ENCODE measurements at regions not wholly inside any gene's neighbourhood (a gene's known extent, or its start where the extent isn't known, plus 50 kb on each side); places are given as distances from the start of the nearest gene placed in this dataset.

DNA sequence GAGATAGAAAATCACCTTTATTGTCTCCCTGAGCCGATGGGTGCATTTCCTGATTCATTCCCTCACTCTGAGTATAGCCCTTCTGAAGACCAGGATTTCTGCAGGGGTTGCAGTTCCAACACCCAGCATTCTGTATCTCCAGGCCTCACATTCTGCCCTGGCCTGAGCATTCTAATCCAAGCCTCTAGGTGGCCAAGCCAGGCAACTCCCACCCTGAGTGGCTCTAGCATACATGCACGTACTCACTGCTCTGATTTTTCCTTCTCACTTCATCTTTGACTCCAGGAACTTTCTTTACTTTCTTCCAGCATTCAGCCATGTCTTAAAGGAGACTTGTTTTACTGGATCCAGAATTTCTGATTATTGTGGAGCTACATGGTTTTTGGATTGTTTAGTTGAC lies 100.7 kb upstream of the STK39 start:
- TF ChIP-seq, protein P1, sequence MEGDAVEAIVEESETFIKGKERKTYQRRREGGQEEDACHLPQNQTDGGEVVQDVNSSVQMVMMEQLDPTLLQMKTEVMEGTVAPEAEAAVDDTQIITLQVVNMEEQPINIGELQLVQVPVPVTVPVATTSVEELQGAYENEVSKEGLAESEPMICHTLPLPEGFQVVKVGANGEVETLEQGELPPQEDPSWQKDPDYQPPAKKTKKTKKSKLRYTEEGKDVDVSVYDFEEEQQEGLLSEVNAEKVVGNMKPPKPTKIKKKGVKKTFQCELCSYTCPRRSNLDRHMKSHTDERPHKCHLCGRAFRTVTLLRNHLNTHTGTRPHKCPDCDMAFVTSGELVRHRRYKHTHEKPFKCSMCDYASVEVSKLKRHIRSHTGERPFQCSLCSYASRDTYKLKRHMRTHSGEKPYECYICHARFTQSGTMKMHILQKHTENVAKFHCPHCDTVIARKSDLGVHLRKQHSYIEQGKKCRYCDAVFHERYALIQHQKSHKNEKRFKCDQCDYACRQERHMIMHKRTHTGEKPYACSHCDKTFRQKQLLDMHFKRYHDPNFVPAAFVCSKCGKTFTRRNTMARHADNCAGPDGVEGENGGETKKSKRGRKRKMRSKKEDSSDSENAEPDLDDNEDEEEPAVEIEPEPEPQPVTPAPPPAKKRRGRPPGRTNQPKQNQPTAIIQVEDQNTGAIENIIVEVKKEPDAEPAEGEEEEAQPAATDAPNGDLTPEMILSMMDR (IDR thresholded peaks at IDR 0.05; ENCODE audit: unreplicated experiment): peak; percentile 35
- Mint-ChIP-seq H3K36me3 (peaks cover 3% of the 10 kb centered on the region), H3K4me3 (no peak overlapping the region), H3K27ac (peak overlapping the region; percentile 37), H3K27me3 (ENCODE audit: low read depth) (no peaks in the 10 kb centered on the region), H3K4me1 (peaks cover 43% of the 10 kb centered on the region), H3K9me3 (peaks cover 8% of the 10 kb centered on the region)
- DNase-seq (ENCODE audit: low spot score in 2 of 2, unreplicated experiment in 2 of 2): no peak

DNA sequence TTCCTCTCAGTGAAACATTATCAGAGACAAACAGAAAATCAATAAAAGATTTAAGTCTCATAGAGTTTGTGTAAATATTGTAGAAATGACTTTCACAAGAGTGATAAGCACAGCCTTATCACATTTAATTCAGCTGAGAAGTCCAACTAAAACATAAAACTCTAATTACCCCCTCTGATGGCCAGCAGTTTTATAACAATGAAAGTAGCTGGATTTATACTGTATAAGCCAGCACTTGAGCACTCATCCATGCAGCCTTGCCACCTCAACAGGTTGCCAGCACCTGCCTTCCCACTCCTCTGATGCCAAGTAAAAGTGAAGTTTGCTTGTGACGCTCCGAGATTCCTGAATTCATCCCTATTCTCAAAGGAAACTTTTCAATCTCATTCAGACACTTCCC lies 103.0 kb upstream of the STK39 start:
- Mint-ChIP-seq H3K27me3 (ENCODE audit: low read depth) (no peaks in the 10 kb centered on the region), H3K4me3 (no peak overlapping the region), H3K4me1 (peaks cover 45% of the 10 kb centered on the region), H3K27ac (peak overlapping the region; percentile 14), H3K36me3 (peaks cover 11% of the 10 kb centered on the region), H3K9me3 (peaks cover 25% of the 10 kb centered on the region)
- TF ChIP-seq, protein P1 (IDR thresholded peaks at IDR 0.05; ENCODE audit: unreplicated experiment): no peak
- DNase-seq (ENCODE audit: low spot score in 2 of 2, unreplicated experiment in 2 of 2): no peak

DNA sequence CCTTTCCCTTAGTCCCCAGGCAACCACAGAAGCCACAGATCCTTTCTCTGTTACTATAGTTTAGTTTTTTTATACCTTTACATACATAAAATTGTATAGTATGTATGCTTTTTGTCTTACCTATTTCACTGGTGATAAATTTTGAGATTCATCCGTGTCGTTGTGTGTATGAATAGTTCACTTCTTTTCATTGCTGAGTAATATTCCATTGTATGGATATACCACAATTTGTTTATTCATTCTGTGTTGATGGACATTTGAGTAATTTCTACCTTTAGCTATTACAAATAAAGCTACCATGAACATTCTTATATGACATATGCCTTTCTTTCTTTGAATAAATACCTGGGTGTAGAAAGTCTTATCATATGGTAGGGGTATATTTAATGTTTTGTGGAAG lies 102.8 kb upstream of the CERS6 start:
- Mint-ChIP-seq H3K4me3 (no peak overlapping the region), H3K9me3 (peaks cover 20% of the 10 kb centered on the region), H3K36me3 (peaks cover 11% of the 10 kb centered on the region), H3K27me3 (ENCODE audit: low read depth) (no peaks in the 10 kb centered on the region), H3K4me1 (peaks cover 42% of the 10 kb centered on the region), H3K27ac (no peak overlapping the region)
- TF ChIP-seq, protein P1 (IDR thresholded peaks at IDR 0.05; ENCODE audit: unreplicated experiment): no peak
- DNase-seq (ENCODE audit: low spot score in 2 of 2, unreplicated experiment in 2 of 2): no peak

DNA sequence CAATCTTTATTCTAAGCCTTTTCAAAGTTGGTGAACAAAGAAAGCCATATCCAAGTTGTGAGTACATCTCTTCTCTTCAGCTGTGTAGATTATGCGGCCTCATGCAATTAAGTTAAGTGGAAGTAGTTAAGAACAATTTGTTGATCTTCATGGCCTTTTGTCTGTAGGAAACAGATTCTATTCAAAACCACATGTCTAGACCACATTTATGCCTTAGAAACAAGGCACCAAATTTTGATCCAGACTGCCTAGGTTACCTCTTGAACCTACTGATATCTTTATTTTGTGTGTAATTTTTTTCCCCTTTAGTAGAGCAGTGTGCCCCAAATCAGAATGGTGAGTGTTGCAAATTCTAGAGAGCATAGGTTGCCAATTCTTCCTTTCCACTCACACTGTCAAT lies 101.6 kb upstream of the CERS6 start:
- H3K4me1 Mint-ChIP-seq: peaks cover 38% of the 10 kb centered on the region
- TF ChIP-seq, protein P1 (IDR thresholded peaks at IDR 0.05; ENCODE audit: unreplicated experiment): no peak
- peaks cover 11% of the 10 kb centered on the region for H3K36me3 Mint-ChIP-seq
- no peak overlapping the region for H3K27ac Mint-ChIP-seq
- H3K9me3 Mint-ChIP-seq: peaks cover 20% of the 10 kb centered on the region
- no peak overlapping the region for H3K4me3 Mint-ChIP-seq
- DNase-seq (ENCODE audit: low spot score in 2 of 2, unreplicated experiment in 2 of 2): no peak
- no peaks in the 10 kb centered on the region for H3K27me3 Mint-ChIP-seq (ENCODE audit: low read depth)

DNA sequence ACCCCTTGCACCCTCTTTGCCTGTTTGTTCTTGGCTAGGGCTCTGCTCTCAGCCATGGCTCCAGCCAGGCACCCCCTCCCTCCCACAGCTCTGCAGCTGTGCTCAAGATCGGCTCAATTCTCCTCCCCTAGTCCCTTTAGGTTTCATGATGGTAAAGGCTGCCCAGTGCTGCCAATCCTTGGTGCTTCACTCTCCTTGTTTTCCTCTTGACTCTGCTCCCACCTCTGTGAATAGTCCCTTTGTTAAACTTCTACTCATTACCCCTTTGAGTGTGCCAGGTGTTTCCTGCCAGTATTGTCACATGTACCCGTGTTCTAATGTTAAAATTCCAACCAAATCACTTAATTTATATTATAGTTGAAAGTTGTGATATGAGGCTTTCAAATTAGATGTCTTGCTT lies 101.0 kb upstream of the CERS6 start:
- Mint-ChIP-seq H3K4me1 (peaks cover 34% of the 10 kb centered on the region), H3K36me3 (peaks cover 11% of the 10 kb centered on the region), H3K27me3 (ENCODE audit: low read depth) (no peaks in the 10 kb centered on the region), H3K4me3 (no peak overlapping the region), H3K27ac (no peak overlapping the region), H3K9me3 (peaks cover 20% of the 10 kb centered on the region)
- TF ChIP-seq, protein P1 (IDR thresholded peaks at IDR 0.05; ENCODE audit: unreplicated experiment): no peak
- DNase-seq (ENCODE audit: low spot score in 2 of 2, unreplicated experiment in 2 of 2): no peak
